HL-60 (cell line): ENCODE measurements at regions not wholly inside any gene's neighbourhood (a gene's known extent, or its start where the extent isn't known, plus 50 kb on each side); places are given as distances from the start of the nearest gene placed in this dataset.

Experiments used
- DNase-seq, 2 experiments: peaks; one replicate each; pipeline ENCODE4 v3.0.0-alpha.2; 2010 to 2020; ENCODE audit warnings: low read depth in 1 of 2, low spot score in 1 of 2
- H3K27ac ChIP-seq: fragments of 250-450 bp; sonication (Bioruptor Pico); replicated peaks from 2 replicates; pipeline ENCODE4 v1.5.1; 2020; ENCODE audit warnings: mild to moderate bottlenecking, moderate library complexity
- H3K27me3 ChIP-seq: fragments of 250-450 bp; sonication (Bioruptor Pico); 2 replicates; pipeline ENCODE4 v1.5.1; 2021; ENCODE audit warnings: mild to moderate bottlenecking, moderate library complexity; ENCODE audit not compliant: insufficient read depth, poor library complexity, severe bottlenecking
- H3K4me3 ChIP-seq: replicated peaks from 2 replicates; pipeline ENCODE4 v1.5.1; 2011; ENCODE audit warnings: mild to moderate bottlenecking, control low read depth, low read length; ENCODE audit not compliant: insufficient read depth
- CTCF ChIP-seq: IDR thresholded peaks from one replicate; pipeline ENCODE4 v1.5.1; 2011; ENCODE audit warnings: low read length, control low read depth, inconsistent platforms; ENCODE audit not compliant: insufficient read depth
- GABPA ChIP-seq: IDR thresholded peaks from 2 replicates; pipeline ENCODE4 v1.6.1; 2012; ENCODE audit warnings: low read depth
- POLR2AphosphoS5 ChIP-seq: IDR thresholded peaks from 2 replicates; pipeline ENCODE4 v1.6.1; 2012; ENCODE audit warnings: low read depth
- SPI1 ChIP-seq: IDR thresholded peaks from 2 replicates; pipeline ENCODE4 v1.6.1; 2012; ENCODE audit warnings: low read depth, mild to moderate bottlenecking, borderline replicate concordance
- TF ChIP-seq, protein P1 (sequence below): IDR thresholded peaks from 2 replicates; pipeline ENCODE4 v1.6.1; 2012; ENCODE audit warnings: low read depth; ENCODE audit not compliant: insufficient replicate concordance

DNA sequence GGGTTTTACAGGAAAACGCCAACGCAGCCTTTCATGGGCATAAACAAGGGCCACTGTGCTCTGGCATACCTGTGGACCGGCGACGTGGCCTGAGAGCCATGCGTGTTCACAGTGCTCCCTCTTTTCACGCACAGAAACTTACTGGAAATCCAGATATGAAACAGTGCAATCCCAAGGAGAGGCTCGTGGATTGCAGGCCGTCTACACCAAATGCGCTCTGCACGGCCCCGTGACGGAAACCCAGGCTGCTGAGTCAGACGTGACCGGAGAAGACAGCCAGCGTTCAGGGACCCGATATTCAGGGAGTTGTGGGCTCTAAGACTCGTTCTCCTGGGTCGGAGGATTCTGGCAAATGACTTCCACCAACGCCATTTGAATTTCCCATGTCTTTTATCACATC, 129.2 kb downstream of the FOXL1 start:
- Histone ChIP-seq H3K4me3 (no peak overlapping the region), H3K27me3 (no peaks in the 10 kb centered on the region), H3K27ac (no peak overlapping the region)
- no peak for DNase-seq
- TF ChIP-seq, protein P1, sequence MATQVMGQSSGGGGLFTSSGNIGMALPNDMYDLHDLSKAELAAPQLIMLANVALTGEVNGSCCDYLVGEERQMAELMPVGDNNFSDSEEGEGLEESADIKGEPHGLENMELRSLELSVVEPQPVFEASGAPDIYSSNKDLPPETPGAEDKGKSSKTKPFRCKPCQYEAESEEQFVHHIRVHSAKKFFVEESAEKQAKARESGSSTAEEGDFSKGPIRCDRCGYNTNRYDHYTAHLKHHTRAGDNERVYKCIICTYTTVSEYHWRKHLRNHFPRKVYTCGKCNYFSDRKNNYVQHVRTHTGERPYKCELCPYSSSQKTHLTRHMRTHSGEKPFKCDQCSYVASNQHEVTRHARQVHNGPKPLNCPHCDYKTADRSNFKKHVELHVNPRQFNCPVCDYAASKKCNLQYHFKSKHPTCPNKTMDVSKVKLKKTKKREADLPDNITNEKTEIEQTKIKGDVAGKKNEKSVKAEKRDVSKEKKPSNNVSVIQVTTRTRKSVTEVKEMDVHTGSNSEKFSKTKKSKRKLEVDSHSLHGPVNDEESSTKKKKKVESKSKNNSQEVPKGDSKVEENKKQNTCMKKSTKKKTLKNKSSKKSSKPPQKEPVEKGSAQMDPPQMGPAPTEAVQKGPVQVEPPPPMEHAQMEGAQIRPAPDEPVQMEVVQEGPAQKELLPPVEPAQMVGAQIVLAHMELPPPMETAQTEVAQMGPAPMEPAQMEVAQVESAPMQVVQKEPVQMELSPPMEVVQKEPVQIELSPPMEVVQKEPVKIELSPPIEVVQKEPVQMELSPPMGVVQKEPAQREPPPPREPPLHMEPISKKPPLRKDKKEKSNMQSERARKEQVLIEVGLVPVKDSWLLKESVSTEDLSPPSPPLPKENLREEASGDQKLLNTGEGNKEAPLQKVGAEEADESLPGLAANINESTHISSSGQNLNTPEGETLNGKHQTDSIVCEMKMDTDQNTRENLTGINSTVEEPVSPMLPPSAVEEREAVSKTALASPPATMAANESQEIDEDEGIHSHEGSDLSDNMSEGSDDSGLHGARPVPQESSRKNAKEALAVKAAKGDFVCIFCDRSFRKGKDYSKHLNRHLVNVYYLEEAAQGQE: no peak
- TF ChIP-seq POLR2AphosphoS5 (no peak), CTCF (no peak), GABPA (no peak), SPI1 (no peak)

DNA sequence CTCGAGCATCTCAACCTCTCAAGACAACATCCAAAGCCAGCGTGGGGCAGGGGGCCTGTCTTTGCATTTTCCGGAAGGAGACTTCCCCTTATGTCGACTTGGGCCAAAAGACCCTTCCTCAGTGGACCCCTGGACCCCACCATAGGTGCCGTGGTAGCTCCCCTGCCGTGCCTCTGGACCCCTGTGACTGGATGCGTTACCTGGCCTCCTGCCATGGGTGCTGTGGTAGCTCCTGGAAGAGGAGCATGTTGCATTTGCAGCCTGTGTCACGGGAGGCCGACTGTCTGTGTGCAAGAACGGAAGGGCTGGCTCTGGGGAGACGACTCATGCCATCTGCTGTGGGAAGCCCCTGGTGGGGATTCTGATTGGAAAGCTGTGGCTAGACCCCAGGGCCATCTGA, 130.1 kb downstream of the FOXL1 start:
- Histone ChIP-seq H3K27me3 (no peaks in the 10 kb centered on the region), H3K27ac (no peak overlapping the region), H3K4me3 (no peak overlapping the region)
- DNase-seq: no peak
- TF ChIP-seq SPI1 (no peak), CTCF (no peak), POLR2AphosphoS5 (no peak), GABPA (no peak)
- TF ChIP-seq, protein P1: no peak

DNA sequence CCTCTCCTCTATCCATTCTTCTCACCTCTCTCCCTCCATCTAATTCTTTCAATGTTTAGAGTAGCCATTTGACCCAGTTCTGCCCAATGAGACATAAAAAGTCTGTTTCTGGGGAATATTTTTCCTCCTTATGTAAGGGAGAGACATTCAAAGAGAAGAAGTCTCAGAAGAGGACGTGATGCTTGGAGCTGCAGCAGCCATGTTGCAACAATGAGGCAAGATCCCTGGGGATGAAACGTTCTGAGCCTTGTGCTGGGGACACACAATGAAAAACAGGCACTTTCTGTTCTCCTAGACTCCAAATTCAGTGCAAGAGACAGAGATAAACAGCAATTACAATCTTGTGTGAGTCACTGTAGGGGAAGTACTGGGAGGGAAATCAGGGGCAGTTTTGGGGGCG, 130.8 kb downstream of the FOXL1 start:
- H3K4me3 ChIP-seq: no peak overlapping the region
- no peaks in the 10 kb centered on the region for H3K27me3 ChIP-seq
- TF ChIP-seq, protein P1: no peak
- TF ChIP-seq CTCF (no peak), POLR2AphosphoS5 (no peak), SPI1 (no peak), GABPA (no peak)
- DNase-seq: no peak
- H3K27ac ChIP-seq: no peak overlapping the region
